ENCODE measurements at regions not wholly inside any gene's neighbourhood (a gene's known extent, or its start where the extent isn't known, plus 50 kb on each side); places are given as distances from the start of the nearest gene placed in this dataset.

DNA sequence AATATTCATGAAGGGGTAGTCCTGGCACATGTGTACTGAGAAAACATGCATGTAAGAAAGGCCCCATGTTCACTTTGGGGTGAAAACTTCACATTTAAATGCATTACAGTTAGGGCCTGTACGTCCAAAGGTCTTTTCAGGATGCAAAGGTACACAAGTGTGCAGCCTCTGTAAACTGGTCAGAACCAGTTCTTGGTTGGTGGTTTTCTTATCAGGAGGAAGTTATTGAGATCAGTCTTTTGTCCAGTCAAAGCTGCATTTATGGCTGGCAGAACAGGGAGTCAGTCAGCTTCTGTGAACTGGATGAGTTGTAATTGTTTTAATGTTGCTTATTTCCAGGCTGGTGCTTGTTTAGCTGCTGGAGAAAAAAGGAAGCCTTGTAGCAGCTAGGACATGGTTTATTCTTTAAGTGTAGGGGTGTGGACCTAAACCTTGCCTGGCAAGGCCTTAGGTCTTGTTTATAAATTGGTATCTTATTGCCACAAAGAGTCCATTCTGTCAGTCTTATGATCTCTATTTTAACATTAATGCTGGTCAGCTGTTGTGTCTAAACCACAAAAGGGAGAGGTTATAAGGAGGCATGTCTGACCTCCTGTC, 1906.6 kb upstream of the TENM3 start:
- POLR2A ChIA-PET, result no interaction called here
- H3K4me2 ChIP-seq (ENCODE audit: control insufficient read depth, insufficient read depth), result no peak overlapping the region
- H3K9ac ChIP-seq (ENCODE audit: control insufficient read depth, insufficient read depth, low read length), result no peak overlapping the region
- no TSS peak for BruUV-seq (replicated peaks)
- RAD21 ChIA-PET (ENCODE audit: unreplicated experiment), result no interaction called here
- ATAC-seq, result no peak
- CTCF ChIA-PET, result no interaction called here
- H4K20me1 ChIP-seq (ENCODE audit: control insufficient read depth, insufficient read depth), result no peaks in the 10 kb centered on the region
- DNase-seq (ENCODE audit: low read depth, low spot score), result no peak
- FAIRE-seq, result no peak
- H3K36me3 ChIP-seq (ENCODE audit: control insufficient read depth in 2 of 2, insufficient read depth in 2 of 2, low read length in 1 of 2), result no peaks in the 10 kb centered on the region
- H3K4me1 ChIP-seq (ENCODE audit: control insufficient read depth, insufficient read depth, low read length), result no peaks in the 10 kb centered on the region
- WGBS (ENCODE audit: insufficient coverage, insufficient replicate concordance, low lambda C conversion rate, missing lambda C conversion rate), result 0% methylated on average over 1 of the region's 1 CpG
- TF ChIP-seq STAT1 (conservative IDR thresholded peaks at IDR 0.05) (no peak), EED (IDR thresholded peaks at IDR 0.05; ENCODE audit: low read depth) (no peak), SREBF1 (IDR thresholded peaks at IDR 0.05; ENCODE audit: low read length) (no peak), ZNF217 (IDR thresholded peaks at IDR 0.05) (no peak), YY1 (IDR thresholded peaks at IDR 0.05; ENCODE audit: low read depth, low read length) (no peak), SUPT20H (IDR thresholded peaks at IDR 0.05; ENCODE audit: borderline replicate concordance, control insufficient read depth, low read depth, low read length) (no peak), KAT2A (conservative IDR thresholded peaks at IDR 0.05; ENCODE audit: control insufficient read depth, low read depth, low read length) (no peak), IRF4 (IDR thresholded peaks at IDR 0.05; ENCODE audit: low read depth, low read length) (no peak), ASH2L (IDR thresholded peaks at IDR 0.05; ENCODE audit: borderline replicate concordance, low read depth) (no peak), TCF7 (IDR thresholded peaks at IDR 0.05; ENCODE audit: borderline replicate concordance) (no peak), RBBP5 (conservative IDR thresholded peaks at IDR 0.05) (no peak)
- TF ChIP-seq, protein P1, sequence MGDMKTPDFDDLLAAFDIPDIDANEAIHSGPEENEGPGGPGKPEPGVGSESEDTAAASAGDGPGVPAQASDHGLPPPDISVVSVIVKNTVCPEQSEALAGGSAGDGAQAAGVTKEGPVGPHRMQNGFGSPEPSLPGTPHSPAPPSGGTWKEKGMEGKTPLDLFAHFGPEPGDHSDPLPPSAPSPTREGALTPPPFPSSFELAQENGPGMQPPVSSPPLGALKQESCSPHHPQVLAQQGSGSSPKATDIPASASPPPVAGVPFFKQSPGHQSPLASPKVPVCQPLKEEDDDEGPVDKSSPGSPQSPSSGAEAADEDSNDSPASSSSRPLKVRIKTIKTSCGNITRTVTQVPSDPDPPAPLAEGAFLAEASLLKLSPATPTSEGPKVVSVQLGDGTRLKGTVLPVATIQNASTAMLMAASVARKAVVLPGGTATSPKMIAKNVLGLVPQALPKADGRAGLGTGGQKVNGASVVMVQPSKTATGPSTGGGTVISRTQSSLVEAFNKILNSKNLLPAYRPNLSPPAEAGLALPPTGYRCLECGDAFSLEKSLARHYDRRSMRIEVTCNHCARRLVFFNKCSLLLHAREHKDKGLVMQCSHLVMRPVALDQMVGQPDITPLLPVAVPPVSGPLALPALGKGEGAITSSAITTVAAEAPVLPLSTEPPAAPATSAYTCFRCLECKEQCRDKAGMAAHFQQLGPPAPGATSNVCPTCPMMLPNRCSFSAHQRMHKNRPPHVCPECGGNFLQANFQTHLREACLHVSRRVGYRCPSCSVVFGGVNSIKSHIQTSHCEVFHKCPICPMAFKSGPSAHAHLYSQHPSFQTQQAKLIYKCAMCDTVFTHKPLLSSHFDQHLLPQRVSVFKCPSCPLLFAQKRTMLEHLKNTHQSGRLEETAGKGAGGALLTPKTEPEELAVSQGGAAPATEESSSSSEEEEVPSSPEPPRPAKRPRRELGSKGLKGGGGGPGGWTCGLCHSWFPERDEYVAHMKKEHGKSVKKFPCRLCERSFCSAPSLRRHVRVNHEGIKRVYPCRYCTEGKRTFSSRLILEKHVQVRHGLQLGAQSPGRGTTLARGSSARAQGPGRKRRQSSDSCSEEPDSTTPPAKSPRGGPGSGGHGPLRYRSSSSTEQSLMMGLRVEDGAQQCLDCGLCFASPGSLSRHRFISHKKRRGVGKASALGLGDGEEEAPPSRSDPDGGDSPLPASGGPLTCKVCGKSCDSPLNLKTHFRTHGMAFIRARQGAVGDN (IDR thresholded peaks at IDR 0.05), result no peak
- TF ChIP-seq, protein P2, sequence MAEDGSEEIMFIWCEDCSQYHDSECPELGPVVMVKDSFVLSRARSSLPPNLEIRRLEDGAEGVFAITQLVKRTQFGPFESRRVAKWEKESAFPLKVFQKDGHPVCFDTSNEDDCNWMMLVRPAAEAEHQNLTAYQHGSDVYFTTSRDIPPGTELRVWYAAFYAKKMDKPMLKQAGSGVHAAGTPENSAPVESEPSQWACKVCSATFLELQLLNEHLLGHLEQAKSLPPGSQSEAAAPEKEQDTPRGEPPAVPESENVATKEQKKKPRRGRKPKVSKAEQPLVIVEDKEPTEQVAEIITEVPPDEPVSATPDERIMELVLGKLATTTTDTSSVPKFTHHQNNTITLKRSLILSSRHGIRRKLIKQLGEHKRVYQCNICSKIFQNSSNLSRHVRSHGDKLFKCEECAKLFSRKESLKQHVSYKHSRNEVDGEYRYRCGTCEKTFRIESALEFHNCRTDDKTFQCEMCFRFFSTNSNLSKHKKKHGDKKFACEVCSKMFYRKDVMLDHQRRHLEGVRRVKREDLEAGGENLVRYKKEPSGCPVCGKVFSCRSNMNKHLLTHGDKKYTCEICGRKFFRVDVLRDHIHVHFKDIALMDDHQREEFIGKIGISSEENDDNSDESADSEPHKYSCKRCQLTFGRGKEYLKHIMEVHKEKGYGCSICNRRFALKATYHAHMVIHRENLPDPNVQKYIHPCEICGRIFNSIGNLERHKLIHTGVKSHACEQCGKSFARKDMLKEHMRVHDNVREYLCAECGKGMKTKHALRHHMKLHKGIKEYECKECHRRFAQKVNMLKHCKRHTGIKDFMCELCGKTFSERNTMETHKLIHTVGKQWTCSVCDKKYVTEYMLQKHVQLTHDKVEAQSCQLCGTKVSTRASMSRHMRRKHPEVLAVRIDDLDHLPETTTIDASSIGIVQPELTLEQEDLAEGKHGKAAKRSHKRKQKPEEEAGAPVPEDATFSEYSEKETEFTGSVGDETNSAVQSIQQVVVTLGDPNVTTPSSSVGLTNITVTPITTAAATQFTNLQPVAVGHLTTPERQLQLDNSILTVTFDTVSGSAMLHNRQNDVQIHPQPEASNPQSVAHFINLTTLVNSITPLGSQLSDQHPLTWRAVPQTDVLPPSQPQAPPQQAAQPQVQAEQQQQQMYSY (CRISPR knock-in tag; IDR thresholded peaks at IDR 0.05), result no peak
- TF ChIP-seq, protein P3, sequence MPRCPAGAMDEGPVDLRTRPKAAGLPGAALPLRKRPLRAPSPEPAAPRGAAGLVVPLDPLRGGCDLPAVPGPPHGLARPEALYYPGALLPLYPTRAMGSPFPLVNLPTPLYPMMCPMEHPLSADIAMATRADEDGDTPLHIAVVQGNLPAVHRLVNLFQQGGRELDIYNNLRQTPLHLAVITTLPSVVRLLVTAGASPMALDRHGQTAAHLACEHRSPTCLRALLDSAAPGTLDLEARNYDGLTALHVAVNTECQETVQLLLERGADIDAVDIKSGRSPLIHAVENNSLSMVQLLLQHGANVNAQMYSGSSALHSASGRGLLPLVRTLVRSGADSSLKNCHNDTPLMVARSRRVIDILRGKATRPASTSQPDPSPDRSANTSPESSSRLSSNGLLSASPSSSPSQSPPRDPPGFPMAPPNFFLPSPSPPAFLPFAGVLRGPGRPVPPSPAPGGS (IDR thresholded peaks at IDR 0.05; ENCODE audit: borderline replicate concordance, insufficient read depth, low read depth, low read length, poor library complexity, severe bottlenecking), result no peak
- H3K79me2 ChIP-seq (ENCODE audit: control insufficient read depth, insufficient read depth, low read length), result no peaks in the 10 kb centered on the region
- in situ Hi-C loops (cut with MboI), result no loop called here
- H3K9me3 ChIP-seq (replicated peaks; ENCODE audit: control insufficient read depth, insufficient read depth, low read length), result no peaks in the 10 kb centered on the region; the same call in 2 of the 3 replicates
- no peaks in the 10 kb centered on the region for H3K27me3 ChIP-seq (replicated peaks in 1 of 2; ENCODE audit: control insufficient read depth in 2 of 2, insufficient read depth in 2 of 2, low read length in 1 of 2)
- intact Hi-C loops (cut with micrococcal nuclease; ENCODE audit: unreplicated experiment), result no loop called here
- H2AFZ ChIP-seq (ENCODE audit: control insufficient read depth, low read depth, low read length), result no peak overlapping the region
- no peak overlapping the region for H3K4me3 ChIP-seq
- SMC1A ChIA-PET (ENCODE audit: uncharacterized antibody, unreplicated experiment), result interaction anchor here (0.6 kb wide), 1 partner anchor 36 kb away, joined by 3 read pairs; no protein-coding TSS in a partner anchor
- H3K27ac ChIP-seq (ENCODE audit: control insufficient read depth, insufficient read depth), result no peak overlapping the region

Measured in GM12878 (cell line).